Osteocyte (in vitro differentiated cells): ENCODE measurements at regions not wholly inside any gene's neighbourhood (a gene's known extent, or its start where the extent isn't known, plus 50 kb on each side); places are given as distances from the start of the nearest gene placed in this dataset.

Experiments used
- DNase-seq: peaks from one replicate; pipeline ENCODE4 v3.0.0; 2021; ENCODE audit warnings: mixed read lengths; ENCODE audit not compliant: unreplicated experiment; ENCODE audit errors: extremely low spot score
- H3K27ac Mint-ChIP-seq: one replicate; pipeline ENCODE4 v1.8.0; 2021; ENCODE audit warnings: mild to moderate bottlenecking, mixed read lengths; ENCODE audit not compliant: unreplicated experiment
- H3K27me3 Mint-ChIP-seq: one replicate; pipeline ENCODE4 v1.8.0; 2021; ENCODE audit warnings: mixed read lengths; ENCODE audit not compliant: unreplicated experiment
- H3K36me3 Mint-ChIP-seq: one replicate; pipeline ENCODE4 v1.8.0; 2021; ENCODE audit warnings: mixed read lengths; ENCODE audit not compliant: unreplicated experiment
- H3K4me1 Mint-ChIP-seq: one replicate; pipeline ENCODE4 v1.8.0; 2021; ENCODE audit warnings: mixed read lengths; ENCODE audit not compliant: unreplicated experiment
- H3K4me3 Mint-ChIP-seq: one replicate; pipeline ENCODE4 v1.8.0; 2021; ENCODE audit warnings: mild to moderate bottlenecking, moderate library complexity, mixed read lengths; ENCODE audit not compliant: unreplicated experiment
- H3K9me3 Mint-ChIP-seq: one replicate; pipeline ENCODE4 v1.8.0; 2021; ENCODE audit warnings: mixed read lengths; ENCODE audit not compliant: unreplicated experiment
- TF ChIP-seq, protein P1 (sequence below): fragments of 200-600 bp; sonication (generic); IDR thresholded peaks from 2 replicates; pipeline ENCODE4 v1.5.0; 2021; ENCODE audit warnings: antibody characterized with exemption, mild to moderate bottlenecking, moderate library complexity

DNA sequence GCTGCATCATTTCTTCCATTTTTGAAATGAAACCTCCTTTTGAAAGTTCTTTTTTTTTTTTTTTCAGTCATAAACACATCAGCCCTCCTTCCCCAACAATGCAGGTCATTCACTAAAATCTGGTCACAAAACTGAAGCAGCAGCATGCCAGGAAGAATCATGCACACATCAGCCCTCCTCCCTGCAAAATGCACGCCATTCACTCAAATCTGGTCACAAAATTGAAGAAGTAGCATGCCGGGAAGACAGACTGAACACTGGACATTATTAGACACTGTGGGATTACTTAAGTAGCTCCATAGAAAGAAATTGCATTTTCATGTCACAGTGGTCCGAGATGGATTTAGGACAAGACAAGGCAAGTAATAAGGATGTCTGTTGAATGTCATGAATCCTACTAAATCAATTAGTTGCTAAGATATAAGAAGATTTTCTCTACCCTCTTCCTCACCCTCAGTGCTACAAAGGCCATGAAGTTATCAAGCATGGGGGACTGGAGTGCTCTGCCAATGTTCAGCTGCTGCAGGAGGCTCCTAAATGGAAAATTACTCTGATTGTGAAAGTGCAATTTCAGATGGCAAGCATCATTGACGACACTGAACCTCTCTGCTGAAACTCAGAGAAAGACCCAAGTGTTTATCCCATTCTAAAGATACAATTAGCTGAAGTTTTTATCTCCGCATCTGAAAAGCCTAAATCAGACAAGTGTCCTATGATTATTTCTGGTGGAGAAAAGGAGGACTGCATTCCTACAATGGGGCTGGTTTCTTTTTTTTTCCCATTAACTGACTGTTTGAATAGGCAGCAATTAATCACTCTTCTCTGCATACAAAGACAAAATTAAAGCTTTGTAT is 913.2 kb downstream of the DIAPH3 start:
- no peak overlapping the region for H3K27ac Mint-ChIP-seq
- no peaks in the 10 kb centered on the region for H3K36me3 Mint-ChIP-seq
- no peaks in the 10 kb centered on the region for H3K4me1 Mint-ChIP-seq
- no peak for DNase-seq
- no peak overlapping the region for H3K4me3 Mint-ChIP-seq
- TF ChIP-seq, protein P1, sequence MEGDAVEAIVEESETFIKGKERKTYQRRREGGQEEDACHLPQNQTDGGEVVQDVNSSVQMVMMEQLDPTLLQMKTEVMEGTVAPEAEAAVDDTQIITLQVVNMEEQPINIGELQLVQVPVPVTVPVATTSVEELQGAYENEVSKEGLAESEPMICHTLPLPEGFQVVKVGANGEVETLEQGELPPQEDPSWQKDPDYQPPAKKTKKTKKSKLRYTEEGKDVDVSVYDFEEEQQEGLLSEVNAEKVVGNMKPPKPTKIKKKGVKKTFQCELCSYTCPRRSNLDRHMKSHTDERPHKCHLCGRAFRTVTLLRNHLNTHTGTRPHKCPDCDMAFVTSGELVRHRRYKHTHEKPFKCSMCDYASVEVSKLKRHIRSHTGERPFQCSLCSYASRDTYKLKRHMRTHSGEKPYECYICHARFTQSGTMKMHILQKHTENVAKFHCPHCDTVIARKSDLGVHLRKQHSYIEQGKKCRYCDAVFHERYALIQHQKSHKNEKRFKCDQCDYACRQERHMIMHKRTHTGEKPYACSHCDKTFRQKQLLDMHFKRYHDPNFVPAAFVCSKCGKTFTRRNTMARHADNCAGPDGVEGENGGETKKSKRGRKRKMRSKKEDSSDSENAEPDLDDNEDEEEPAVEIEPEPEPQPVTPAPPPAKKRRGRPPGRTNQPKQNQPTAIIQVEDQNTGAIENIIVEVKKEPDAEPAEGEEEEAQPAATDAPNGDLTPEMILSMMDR, result no peak
- no peaks in the 10 kb centered on the region for H3K9me3 Mint-ChIP-seq
- H3K27me3 Mint-ChIP-seq, result peaks cover 6% of the 10 kb centered on the region

DNA sequence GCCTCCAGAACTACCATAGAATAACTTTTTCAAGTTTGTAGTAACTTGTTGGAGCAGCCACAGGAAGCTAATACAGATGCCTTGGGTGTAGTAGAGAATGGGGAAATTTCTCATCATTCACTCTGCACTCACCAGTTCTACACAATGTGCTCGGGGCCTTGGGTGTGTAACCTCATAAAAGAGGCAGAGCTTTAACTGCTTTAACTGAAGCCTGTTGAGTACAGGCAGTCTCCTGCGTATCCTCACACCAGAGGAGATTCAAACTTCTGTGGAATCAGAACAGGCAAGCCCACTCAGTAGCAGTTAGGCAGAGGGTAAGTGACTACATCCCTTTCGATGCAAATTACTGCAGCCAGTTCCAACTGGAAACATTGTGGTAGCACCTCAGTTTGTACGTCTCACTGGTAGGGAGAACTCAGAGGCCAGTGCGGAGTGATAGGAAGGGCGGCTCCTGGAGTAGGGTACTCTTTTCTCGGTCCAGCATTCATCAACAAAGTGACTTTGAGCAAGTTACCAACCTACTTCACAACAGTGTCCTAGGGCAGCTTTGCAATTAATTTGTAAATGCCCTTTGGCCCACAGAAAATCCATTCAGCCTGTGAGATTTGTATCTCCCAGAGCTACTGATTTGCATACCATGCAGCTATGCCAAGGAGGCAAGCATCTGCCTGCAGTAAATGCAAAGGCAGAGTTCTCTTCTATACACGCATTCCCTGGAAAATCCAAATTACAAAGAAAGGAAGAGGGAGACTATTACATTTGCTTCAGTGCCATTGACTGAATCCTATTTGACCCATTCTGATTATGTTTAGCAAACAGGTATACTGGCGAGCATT is 904.3 kb downstream of the DIAPH3 start:
- no peak for DNase-seq
- H3K27ac Mint-ChIP-seq, result no peak overlapping the region
- no peak overlapping the region for H3K4me3 Mint-ChIP-seq
- TF ChIP-seq, protein P1, result no peak
- H3K27me3 Mint-ChIP-seq, result peaks cover 2% of the 10 kb centered on the region
- H3K4me1 Mint-ChIP-seq, result no peaks in the 10 kb centered on the region
- H3K36me3 Mint-ChIP-seq, result no peaks in the 10 kb centered on the region
- no peaks in the 10 kb centered on the region for H3K9me3 Mint-ChIP-seq

DNA sequence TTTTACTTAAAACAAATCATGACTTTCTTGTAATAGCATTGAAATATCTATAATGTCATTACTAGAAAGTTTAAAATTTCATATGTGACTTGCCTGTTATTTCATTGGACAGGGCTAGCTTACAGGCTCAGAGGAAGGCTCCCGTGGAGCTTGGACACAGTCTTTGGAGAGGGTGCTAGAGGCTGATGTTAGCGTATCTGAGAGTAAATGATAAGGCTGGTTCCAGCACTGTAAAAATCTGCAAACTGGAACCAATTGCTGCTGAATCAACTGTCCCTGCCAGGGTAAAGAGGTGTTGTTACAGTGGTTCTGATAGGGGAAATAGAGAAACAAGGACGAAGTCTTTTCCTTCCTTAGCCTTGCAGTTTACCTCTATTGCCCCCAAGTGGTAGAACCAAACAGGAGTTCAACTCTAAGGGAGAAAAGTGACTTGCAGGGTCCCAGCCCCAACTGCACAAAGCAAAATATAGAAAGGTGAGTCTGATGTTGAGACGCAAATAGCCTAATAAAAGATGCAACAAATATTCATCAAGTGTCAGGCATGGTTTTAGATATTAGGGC is 901.7 kb downstream of the DIAPH3 start:
- no peak for DNase-seq
- no peak overlapping the region for H3K27ac Mint-ChIP-seq
- H3K36me3 Mint-ChIP-seq, result no peaks in the 10 kb centered on the region
- TF ChIP-seq, protein P1, result peak; percentile 41
- H3K4me1 Mint-ChIP-seq, result no peaks in the 10 kb centered on the region
- no peak overlapping the region for H3K4me3 Mint-ChIP-seq
- peaks cover 2% of the 10 kb centered on the region for H3K27me3 Mint-ChIP-seq
- H3K9me3 Mint-ChIP-seq, result no peaks in the 10 kb centered on the region

DNA sequence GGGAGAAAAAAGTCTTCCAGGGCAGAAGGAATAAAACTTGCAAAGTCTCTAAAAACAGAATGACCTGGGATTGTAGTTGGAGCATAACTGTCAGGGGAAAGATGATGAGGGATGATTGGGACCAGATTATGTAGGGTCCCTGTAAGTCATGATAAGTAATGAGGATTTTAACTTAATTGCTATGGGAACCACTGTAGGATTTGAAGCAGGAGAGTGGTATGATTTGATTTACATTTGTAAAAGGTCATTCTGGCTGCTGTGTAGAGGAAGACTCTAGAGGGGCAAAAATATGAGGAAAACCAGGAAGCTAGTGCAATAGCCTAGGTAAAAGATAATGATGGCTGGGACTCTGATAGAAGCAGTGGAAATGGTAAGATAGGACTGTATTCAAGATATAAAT is 900.2 kb downstream of the DIAPH3 start:
- TF ChIP-seq, protein P1, result no peak
- DNase-seq, result no peak

More for the DNA sequence above, 900.2 kb downstream of the DIAPH3 start:
- Mint-ChIP-seq H3K36me3 (no peaks in the 10 kb centered on the region), H3K4me1 (no peaks in the 10 kb centered on the region), H3K27ac (no peak overlapping the region), H3K27me3 (no peaks in the 10 kb centered on the region), H3K4me3 (no peak overlapping the region), H3K9me3 (no peaks in the 10 kb centered on the region)
